Peyer's patch (tissue), 4 donors: ENCODE measurements at regions not wholly inside any gene's neighbourhood (a gene's known extent, or its start where the extent isn't known, plus 50 kb on each side); places are given as distances from the start of the nearest gene placed in this dataset.
"Not testable (repeated sequence)": the region's sequence is repeated elsewhere in the genome, so short reads cannot be mapped to it uniquely, and the experiment has no call there.

ENCODE experiments used
- DNase-seq, 3 donors: peaks; one replicate each; pipeline ENCODE4 v3.0.0-alpha.2; 2017 to 2019
- H3K27ac ChIP-seq, 4 donors: fragments of 200-600 bp; sonication (generic); one replicate each; pipeline ENCODE4 v1.5.1; 2016 to 2019
- H3K27me3 ChIP-seq, 2 donors: fragments of 200-600 bp; sonication (generic); one replicate each; pipeline ENCODE4 v1.5.1; 2019
- H3K36me3 ChIP-seq, 3 donors: fragments of 200-600 bp; sonication (generic); one replicate each; pipeline ENCODE4 v1.5.1; 2016 to 2019
- H3K4me1 ChIP-seq, 4 donors: fragments of 200-600 bp; sonication (generic); one replicate each; pipeline ENCODE4 v1.5.1; 2016 to 2019
- H3K4me3 ChIP-seq, 4 donors: fragments of 200-600 bp; sonication (generic); 1 replicate in 3 of 4; 2 replicates in 1 of 4; pipeline ENCODE4 v1.5.1; 2016 to 2019; ENCODE audit warnings: mild to moderate bottlenecking in 1 of 4
- H3K9me3 ChIP-seq, 4 donors: fragments of 200-600 bp; sonication (generic); one replicate each; pipeline ENCODE4 v1.5.1; 2016 to 2019; ENCODE audit warnings: mild to moderate bottlenecking in 1 of 4
- CTCF ChIP-seq, 6 experiments: fragments of 450-650 bp in 4 of 6; fragments of 200-600 bp in 2 of 6; sonication (generic) in 1 of 6; IDR thresholded peaks; one replicate each; pipeline ENCODE4 v1.5.1; 2017 to 2019; ENCODE audit warnings: antibody characterized with exemption in 6 of 6, mild to moderate bottlenecking in 3 of 6, moderate library complexity in 1 of 6
- POLR2A ChIP-seq, 2 donors: fragments of 450-650 bp; IDR thresholded peaks; one replicate each; pipeline ENCODE4 v1.5.1; 2017; ENCODE audit warnings: antibody characterized with exemption in 2 of 2, mild to moderate bottlenecking in 2 of 2, moderate library complexity in 2 of 2

GRCh38 chr15:31660816-31661215 lies 334.2 kb downstream of the KLF13 start:
- no peak overlapping the region for H3K27ac ChIP-seq
- no peaks in the 10 kb centered on the region for H3K9me3 ChIP-seq
- H3K4me3 ChIP-seq: no peak overlapping the region
- no peaks in the 10 kb centered on the region for H3K4me1 ChIP-seq
- no peaks in the 10 kb centered on the region for H3K36me3 ChIP-seq
- DNase-seq: no peak
- TF ChIP-seq CTCF (IDR thresholded peaks at IDR 0.05): no peak
- no peak for TF ChIP-seq POLR2A (IDR thresholded peaks at IDR 0.05)
- no peaks in the 10 kb centered on the region for H3K27me3 ChIP-seq

GRCh38 chr15:31665732-31666131 lies 339.1 kb downstream of the KLF13 start:
- not testable (repeated sequence) for H3K27me3 ChIP-seq, H3K9me3 ChIP-seq, H3K27ac ChIP-seq, H3K36me3 ChIP-seq, H3K4me3 ChIP-seq, DNase-seq, H3K4me1 ChIP-seq

- H3K27ac ChIP-seq: not testable (repeated sequence)
Measured at GRCh38 chr15:31669158-31669908, 342.7 kb downstream of the KLF13 start.

GRCh38 chr15:31673263-31673662 lies 346.6 kb downstream of the KLF13 start:
- H3K36me3 ChIP-seq, H3K27ac ChIP-seq, H3K4me3 ChIP-seq, H3K4me1 ChIP-seq, H3K9me3 ChIP-seq, H3K27me3 ChIP-seq, DNase-seq: not testable (repeated sequence)

More at GRCh38 chr15:31669158-31669908, 342.7 kb downstream of the KLF13 start:
- not testable (repeated sequence) for H3K36me3 ChIP-seq, H3K4me1 ChIP-seq, H3K4me3 ChIP-seq, H3K27me3 ChIP-seq, H3K9me3 ChIP-seq
- DNase-seq: peak in 1 of 3 donors; percentile 54

- not testable (repeated sequence) for H3K36me3 ChIP-seq, H3K9me3 ChIP-seq, H3K4me3 ChIP-seq, DNase-seq, H3K4me1 ChIP-seq, H3K27me3 ChIP-seq, H3K27ac ChIP-seq
Measured at GRCh38 chr15:31681529-31682259, 348.6 kb upstream of the CHRNA7 start.

- H3K4me1 ChIP-seq, H3K27ac ChIP-seq, H3K36me3 ChIP-seq, H3K4me3 ChIP-seq, H3K27me3 ChIP-seq, DNase-seq, H3K9me3 ChIP-seq: not testable (repeated sequence)
Measured at GRCh38 chr15:31687088-31687487, 343.2 kb upstream of the CHRNA7 start.

GRCh38 chr15:31696509-31696908 lies 333.8 kb upstream of the CHRNA7 start:
- not testable (repeated sequence) for H3K4me1 ChIP-seq, H3K27ac ChIP-seq, H3K27me3 ChIP-seq, DNase-seq, H3K9me3 ChIP-seq, H3K36me3 ChIP-seq, H3K4me3 ChIP-seq

GRCh38 chr15:31705076-31705678 lies 325.1 kb upstream of the CHRNA7 start:
- H3K9me3 ChIP-seq, H3K4me1 ChIP-seq, DNase-seq, H3K36me3 ChIP-seq, H3K27ac ChIP-seq, H3K27me3 ChIP-seq, H3K4me3 ChIP-seq: not testable (repeated sequence)

GRCh38 chr15:31707944-31708702 lies 322.2 kb upstream of the CHRNA7 start:
- H3K27ac ChIP-seq, H3K4me1 ChIP-seq, H3K27me3 ChIP-seq, H3K9me3 ChIP-seq, H3K36me3 ChIP-seq, H3K4me3 ChIP-seq, DNase-seq: not testable (repeated sequence)

- not testable (repeated sequence) for DNase-seq, H3K4me1 ChIP-seq, H3K27me3 ChIP-seq, H3K27ac ChIP-seq, H3K9me3 ChIP-seq, H3K4me3 ChIP-seq, H3K36me3 ChIP-seq
Measured at GRCh38 chr15:31708703-31709327, 321.5 kb upstream of the CHRNA7 start.

GRCh38 chr15:31709479-31709878 lies 320.8 kb upstream of the CHRNA7 start:
- H3K27ac ChIP-seq, H3K27me3 ChIP-seq, H3K9me3 ChIP-seq, H3K4me1 ChIP-seq, H3K36me3 ChIP-seq, DNase-seq, H3K4me3 ChIP-seq: not testable (repeated sequence)

- not testable (repeated sequence) for DNase-seq, H3K36me3 ChIP-seq, H3K4me1 ChIP-seq, H3K27ac ChIP-seq, H3K4me3 ChIP-seq, H3K27me3 ChIP-seq, H3K9me3 ChIP-seq
Measured at GRCh38 chr15:31710806-31711205, 319.5 kb upstream of the CHRNA7 start.

GRCh38 chr15:31715208-31715607 lies 315.1 kb upstream of the CHRNA7 start:
- not testable (repeated sequence) for H3K27me3 ChIP-seq, H3K27ac ChIP-seq, DNase-seq, H3K4me1 ChIP-seq, H3K4me3 ChIP-seq, H3K36me3 ChIP-seq, H3K9me3 ChIP-seq
